GM23338 (cell line): ENCODE measurements at regions not wholly inside any gene's neighbourhood (a gene's known extent, or its start where the extent isn't known, plus 50 kb on each side); places are given as distances from the start of the nearest gene placed in this dataset.

Experiments used
- ATAC-seq: fragments of 200-7000 bp; cut with Tn5 transposase; 3 replicates; pipeline ENCODE4 v1.9.1; 2020
- DNase-seq: peaks from one replicate; pipeline ENCODE4 v3.0.0-alpha.2; 2015; ENCODE audit warnings: low spot score
- H2AFZ ChIP-seq: fragments of 200-600 bp; sonication (generic); 2 replicates; pipeline ENCODE4 v1.8.0; 2016; ENCODE audit warnings: antibody characterized with exemption, mild to moderate bottlenecking, moderate library complexity
- H3F3A ChIP-seq: fragments of 200-600 bp; sonication (generic); replicated peaks from 2 replicates; pipeline ENCODE4 v1.8.0; 2017; ENCODE audit warnings: antibody characterized with exemption, mixed run types, low read depth
- H3K27ac ChIP-seq: fragments of 200-600 bp; sonication (generic); 2 replicates; pipeline ENCODE4 v1.6.1; 2016; ENCODE audit warnings: low read depth
- H3K27me3 ChIP-seq: fragments of 200-600 bp; sonication (generic); 2 replicates; pipeline ENCODE4 v1.8.0; 2016; ENCODE audit warnings: mild to moderate bottlenecking, mixed run types, moderate library complexity; ENCODE audit not compliant: insufficient read depth
- H3K36me3 ChIP-seq: fragments of 200-600 bp; sonication (generic); 2 replicates; pipeline ENCODE4 v1.8.0; 2016; ENCODE audit warnings: mild to moderate bottlenecking; ENCODE audit not compliant: insufficient read depth
- H3K4me1 ChIP-seq: fragments of 200-600 bp; sonication (generic); 2 replicates; pipeline ENCODE4 v1.8.0; 2016; ENCODE audit warnings: mild to moderate bottlenecking, moderate library complexity; ENCODE audit not compliant: insufficient read depth
- H3K4me2 ChIP-seq: fragments of 200-600 bp; sonication (generic); 2 replicates; pipeline ENCODE4 v1.7.1; 2017; ENCODE audit warnings: mixed run types
- H3K4me3 ChIP-seq: fragments of 200-600 bp; sonication (generic); 2 replicates; pipeline ENCODE4 v1.6.1; 2016; ENCODE audit warnings: mixed run types
- H3K79me2 ChIP-seq: fragments of 200-600 bp; sonication (generic); replicated peaks from 2 replicates; pipeline ENCODE4 v1.8.0; 2017; ENCODE audit warnings: mild to moderate bottlenecking; ENCODE audit not compliant: insufficient read depth
- H3K9me2 ChIP-seq: fragments of 200-600 bp; sonication (generic); 2 replicates; pipeline ENCODE4 v1.8.0; 2017; ENCODE audit not compliant: insufficient read depth
- H4K20me1 ChIP-seq: fragments of 200-600 bp; sonication (generic); replicated peaks from 2 replicates; pipeline ENCODE4 v1.8.0; 2017; ENCODE audit warnings: mild to moderate bottlenecking; ENCODE audit not compliant: insufficient read depth
- H3K27ac Mint-ChIP-seq: 2 replicates; pipeline ENCODE4 v1.8.0; 2020; ENCODE audit warnings: inconsistent platforms, mild to moderate bottlenecking, moderate library complexity, mixed read lengths
- H3K27me3 Mint-ChIP-seq: 3 replicates; pipeline ENCODE4 v1.8.0; 2022; ENCODE audit warnings: low read depth, mild to moderate bottlenecking, moderate library complexity, mixed read lengths, inconsistent platforms; ENCODE audit not compliant: insufficient read depth, poor library complexity
- H3K36me3 Mint-ChIP-seq: 3 replicates; pipeline ENCODE4 v1.8.0; 2021; ENCODE audit warnings: low read depth, mild to moderate bottlenecking, inconsistent platforms, moderate library complexity, mixed read lengths
- H3K4me1 Mint-ChIP-seq: 3 replicates; pipeline ENCODE4 v1.8.0; 2020; ENCODE audit warnings: mild to moderate bottlenecking, inconsistent platforms, mixed read lengths
- H3K4me3 Mint-ChIP-seq: 3 replicates; pipeline ENCODE4 v1.8.0; 2021; ENCODE audit warnings: moderate library complexity, mild to moderate bottlenecking, inconsistent platforms, mixed read lengths
- H3K9me3 Mint-ChIP-seq: 3 replicates; pipeline ENCODE4 v1.8.0; 2020; ENCODE audit warnings: moderate library complexity, mild to moderate bottlenecking, inconsistent platforms, mixed read lengths
- CREB1 ChIP-seq: fragments of 250-450 bp; sonication (Bioruptor Pico); IDR thresholded peaks from 2 replicates; pipeline ENCODE4 v1.5.0; 2020; ENCODE audit warnings: low read depth, mild to moderate bottlenecking, moderate library complexity
- EZH2 ChIP-seq: fragments of 200-600 bp; sonication (generic); IDR thresholded peaks from one replicate; pipeline ENCODE4 v1.8.0; 2017; ENCODE audit warnings: antibody characterized with exemption, mild to moderate bottlenecking, low read depth; ENCODE audit not compliant: unreplicated experiment
- EZH2phosphoT487 ChIP-seq: fragments of 200-600 bp; sonication (generic); IDR thresholded peaks from one replicate; pipeline ENCODE4 v1.8.1; 2018; ENCODE audit warnings: antibody characterized with exemption; ENCODE audit not compliant: unreplicated experiment
- JUNB ChIP-seq: IDR thresholded peaks from one replicate; pipeline ENCODE4 v1.6.1; 2016; ENCODE audit warnings: antibody characterized with exemption; ENCODE audit not compliant: unreplicated experiment
- NANOG ChIP-seq: IDR thresholded peaks from 2 replicates; pipeline ENCODE4 v1.6.1; 2016; ENCODE audit warnings: antibody characterized with exemption, borderline replicate concordance
- POLR2AphosphoS5 ChIP-seq: IDR thresholded peaks from 2 replicates; pipeline ENCODE4 v1.6.1; 2016; ENCODE audit warnings: antibody characterized with exemption, low read depth
- STAT1 ChIP-seq: IDR thresholded peaks from one replicate; pipeline ENCODE4 v1.6.1; 2016; ENCODE audit warnings: antibody characterized with exemption; ENCODE audit not compliant: unreplicated experiment
- ZNF114 ChIP-seq: fragments of 250-450 bp; sonication (Bioruptor Pico); IDR thresholded peaks from 2 replicates; pipeline ENCODE4 v1.5.0; 2020; ENCODE audit warnings: mild to moderate bottlenecking, moderate library complexity
- ZNF331 ChIP-seq: fragments of 250-450 bp; sonication (Bioruptor Pico); IDR thresholded peaks from 2 replicates; pipeline ENCODE4 v1.5.0; 2020; ENCODE audit warnings: low read depth, mild to moderate bottlenecking, moderate library complexity
- TF ChIP-seq, protein P1 (sequence below): IDR thresholded peaks from one replicate; pipeline ENCODE4 v1.6.1; 2018; ENCODE audit warnings: antibody characterized with exemption; ENCODE audit not compliant: unreplicated experiment
- TF ChIP-seq, protein P2 (sequence below): IDR thresholded peaks from 2 replicates; pipeline ENCODE4 v1.6.1; 2016; ENCODE audit warnings: antibody characterized with exemption
- TF ChIP-seq, protein P3 (sequence below), 2 experiments: fragments of 200-600 bp in 1 of 2; sonication (generic) in 1 of 2; conservative IDR thresholded peaks; 2 replicates each; pipeline versions ENCODE4 v1.5.1 to v1.6.1; 2016 to 2017; ENCODE audit warnings: antibody characterized with exemption in 2 of 2, low read depth in 2 of 2, mild to moderate bottlenecking in 2 of 2, moderate library complexity in 1 of 2
- TF ChIP-seq, protein P4 (sequence below): fragments of 250-450 bp; sonication (Bioruptor Pico); IDR thresholded peaks from 2 replicates; pipeline ENCODE4 v1.5.0; 2020; ENCODE audit warnings: mild to moderate bottlenecking, moderate library complexity

DNA sequence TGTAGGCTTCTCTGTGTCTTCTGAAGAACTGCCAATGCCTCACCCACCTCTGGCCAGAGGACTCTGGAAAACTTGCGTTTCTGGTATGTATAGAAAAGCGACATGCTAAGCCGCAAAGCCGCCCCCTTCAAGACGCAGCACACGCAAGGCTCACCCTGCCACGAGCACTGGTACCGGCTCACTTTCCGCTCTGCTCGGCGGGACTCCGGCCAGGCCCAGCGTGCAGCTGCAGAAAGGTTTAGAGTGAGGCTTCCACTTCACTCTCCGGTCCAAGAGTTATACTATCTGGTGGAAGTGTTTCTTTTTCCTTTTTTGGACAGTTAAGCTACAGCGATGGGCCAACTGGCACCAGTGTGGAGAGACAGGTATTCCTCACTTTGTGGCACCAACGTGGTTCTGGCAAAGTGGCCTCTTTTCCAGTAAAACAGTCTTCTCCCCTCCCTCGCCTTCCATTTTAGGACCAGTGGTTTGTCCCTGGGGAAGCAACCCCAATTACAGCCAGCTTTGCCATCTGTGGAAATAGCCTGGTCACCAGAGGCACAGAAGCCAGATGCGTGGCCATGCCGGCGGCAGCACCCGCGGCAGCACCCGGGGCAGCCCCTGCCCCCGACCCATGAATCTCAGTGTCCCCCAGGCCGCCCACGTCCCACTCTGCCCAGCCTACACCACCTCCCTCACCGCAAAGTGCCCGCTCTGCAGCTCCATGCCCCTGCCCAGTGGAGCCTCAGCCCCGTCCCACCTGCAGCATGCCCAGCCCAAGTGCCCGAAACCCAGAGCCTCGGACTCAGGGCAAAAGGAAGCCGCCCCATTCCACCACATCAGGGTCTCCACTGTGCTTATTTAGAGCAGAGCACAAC lies 91.6 kb upstream of the CTDP1 start:
- peaks cover 6% of the 10 kb centered on the region; the same call in 1 of the 2 replicates for H3K4me1 ChIP-seq
- Mint-ChIP-seq H3K4me1 (peaks cover 17% of the 10 kb centered on the region), H3K36me3 (no peaks in the 10 kb centered on the region), H3K4me3 (no peak overlapping the region), H3K27ac (no peak overlapping the region), H3K9me3 (peaks cover 2% of the 10 kb centered on the region; the same call in 2 of the 3 replicates), H3K27me3 (peaks cover 11% of the 10 kb centered on the region)
- no peaks in the 10 kb centered on the region for H3K27me3 ChIP-seq
- H3K79me2 ChIP-seq: no peaks in the 10 kb centered on the region
- no peak overlapping the region for H3K27ac ChIP-seq
- DNase-seq: no peak
- no peak for TF ChIP-seq STAT1
- TF ChIP-seq, protein P1, sequence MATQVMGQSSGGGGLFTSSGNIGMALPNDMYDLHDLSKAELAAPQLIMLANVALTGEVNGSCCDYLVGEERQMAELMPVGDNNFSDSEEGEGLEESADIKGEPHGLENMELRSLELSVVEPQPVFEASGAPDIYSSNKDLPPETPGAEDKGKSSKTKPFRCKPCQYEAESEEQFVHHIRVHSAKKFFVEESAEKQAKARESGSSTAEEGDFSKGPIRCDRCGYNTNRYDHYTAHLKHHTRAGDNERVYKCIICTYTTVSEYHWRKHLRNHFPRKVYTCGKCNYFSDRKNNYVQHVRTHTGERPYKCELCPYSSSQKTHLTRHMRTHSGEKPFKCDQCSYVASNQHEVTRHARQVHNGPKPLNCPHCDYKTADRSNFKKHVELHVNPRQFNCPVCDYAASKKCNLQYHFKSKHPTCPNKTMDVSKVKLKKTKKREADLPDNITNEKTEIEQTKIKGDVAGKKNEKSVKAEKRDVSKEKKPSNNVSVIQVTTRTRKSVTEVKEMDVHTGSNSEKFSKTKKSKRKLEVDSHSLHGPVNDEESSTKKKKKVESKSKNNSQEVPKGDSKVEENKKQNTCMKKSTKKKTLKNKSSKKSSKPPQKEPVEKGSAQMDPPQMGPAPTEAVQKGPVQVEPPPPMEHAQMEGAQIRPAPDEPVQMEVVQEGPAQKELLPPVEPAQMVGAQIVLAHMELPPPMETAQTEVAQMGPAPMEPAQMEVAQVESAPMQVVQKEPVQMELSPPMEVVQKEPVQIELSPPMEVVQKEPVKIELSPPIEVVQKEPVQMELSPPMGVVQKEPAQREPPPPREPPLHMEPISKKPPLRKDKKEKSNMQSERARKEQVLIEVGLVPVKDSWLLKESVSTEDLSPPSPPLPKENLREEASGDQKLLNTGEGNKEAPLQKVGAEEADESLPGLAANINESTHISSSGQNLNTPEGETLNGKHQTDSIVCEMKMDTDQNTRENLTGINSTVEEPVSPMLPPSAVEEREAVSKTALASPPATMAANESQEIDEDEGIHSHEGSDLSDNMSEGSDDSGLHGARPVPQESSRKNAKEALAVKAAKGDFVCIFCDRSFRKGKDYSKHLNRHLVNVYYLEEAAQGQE: no peak
- TF ChIP-seq, protein P2, sequence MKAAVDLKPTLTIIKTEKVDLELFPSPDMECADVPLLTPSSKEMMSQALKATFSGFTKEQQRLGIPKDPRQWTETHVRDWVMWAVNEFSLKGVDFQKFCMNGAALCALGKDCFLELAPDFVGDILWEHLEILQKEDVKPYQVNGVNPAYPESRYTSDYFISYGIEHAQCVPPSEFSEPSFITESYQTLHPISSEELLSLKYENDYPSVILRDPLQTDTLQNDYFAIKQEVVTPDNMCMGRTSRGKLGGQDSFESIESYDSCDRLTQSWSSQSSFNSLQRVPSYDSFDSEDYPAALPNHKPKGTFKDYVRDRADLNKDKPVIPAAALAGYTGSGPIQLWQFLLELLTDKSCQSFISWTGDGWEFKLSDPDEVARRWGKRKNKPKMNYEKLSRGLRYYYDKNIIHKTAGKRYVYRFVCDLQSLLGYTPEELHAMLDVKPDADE: no peak
- no peak for TF ChIP-seq EZH2
- TF ChIP-seq, protein P3, sequence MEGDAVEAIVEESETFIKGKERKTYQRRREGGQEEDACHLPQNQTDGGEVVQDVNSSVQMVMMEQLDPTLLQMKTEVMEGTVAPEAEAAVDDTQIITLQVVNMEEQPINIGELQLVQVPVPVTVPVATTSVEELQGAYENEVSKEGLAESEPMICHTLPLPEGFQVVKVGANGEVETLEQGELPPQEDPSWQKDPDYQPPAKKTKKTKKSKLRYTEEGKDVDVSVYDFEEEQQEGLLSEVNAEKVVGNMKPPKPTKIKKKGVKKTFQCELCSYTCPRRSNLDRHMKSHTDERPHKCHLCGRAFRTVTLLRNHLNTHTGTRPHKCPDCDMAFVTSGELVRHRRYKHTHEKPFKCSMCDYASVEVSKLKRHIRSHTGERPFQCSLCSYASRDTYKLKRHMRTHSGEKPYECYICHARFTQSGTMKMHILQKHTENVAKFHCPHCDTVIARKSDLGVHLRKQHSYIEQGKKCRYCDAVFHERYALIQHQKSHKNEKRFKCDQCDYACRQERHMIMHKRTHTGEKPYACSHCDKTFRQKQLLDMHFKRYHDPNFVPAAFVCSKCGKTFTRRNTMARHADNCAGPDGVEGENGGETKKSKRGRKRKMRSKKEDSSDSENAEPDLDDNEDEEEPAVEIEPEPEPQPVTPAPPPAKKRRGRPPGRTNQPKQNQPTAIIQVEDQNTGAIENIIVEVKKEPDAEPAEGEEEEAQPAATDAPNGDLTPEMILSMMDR (conservative IDR thresholded peaks at IDR 0.05; ENCODE audit: low read depth in 2 of 2): no peak
- TF ChIP-seq ZNF331 (CRISPR knock-in tag): no peak
- no peak for TF ChIP-seq JUNB
- no peak for TF ChIP-seq NANOG
- no peak for TF ChIP-seq POLR2AphosphoS5
- TF ChIP-seq, protein P4, sequence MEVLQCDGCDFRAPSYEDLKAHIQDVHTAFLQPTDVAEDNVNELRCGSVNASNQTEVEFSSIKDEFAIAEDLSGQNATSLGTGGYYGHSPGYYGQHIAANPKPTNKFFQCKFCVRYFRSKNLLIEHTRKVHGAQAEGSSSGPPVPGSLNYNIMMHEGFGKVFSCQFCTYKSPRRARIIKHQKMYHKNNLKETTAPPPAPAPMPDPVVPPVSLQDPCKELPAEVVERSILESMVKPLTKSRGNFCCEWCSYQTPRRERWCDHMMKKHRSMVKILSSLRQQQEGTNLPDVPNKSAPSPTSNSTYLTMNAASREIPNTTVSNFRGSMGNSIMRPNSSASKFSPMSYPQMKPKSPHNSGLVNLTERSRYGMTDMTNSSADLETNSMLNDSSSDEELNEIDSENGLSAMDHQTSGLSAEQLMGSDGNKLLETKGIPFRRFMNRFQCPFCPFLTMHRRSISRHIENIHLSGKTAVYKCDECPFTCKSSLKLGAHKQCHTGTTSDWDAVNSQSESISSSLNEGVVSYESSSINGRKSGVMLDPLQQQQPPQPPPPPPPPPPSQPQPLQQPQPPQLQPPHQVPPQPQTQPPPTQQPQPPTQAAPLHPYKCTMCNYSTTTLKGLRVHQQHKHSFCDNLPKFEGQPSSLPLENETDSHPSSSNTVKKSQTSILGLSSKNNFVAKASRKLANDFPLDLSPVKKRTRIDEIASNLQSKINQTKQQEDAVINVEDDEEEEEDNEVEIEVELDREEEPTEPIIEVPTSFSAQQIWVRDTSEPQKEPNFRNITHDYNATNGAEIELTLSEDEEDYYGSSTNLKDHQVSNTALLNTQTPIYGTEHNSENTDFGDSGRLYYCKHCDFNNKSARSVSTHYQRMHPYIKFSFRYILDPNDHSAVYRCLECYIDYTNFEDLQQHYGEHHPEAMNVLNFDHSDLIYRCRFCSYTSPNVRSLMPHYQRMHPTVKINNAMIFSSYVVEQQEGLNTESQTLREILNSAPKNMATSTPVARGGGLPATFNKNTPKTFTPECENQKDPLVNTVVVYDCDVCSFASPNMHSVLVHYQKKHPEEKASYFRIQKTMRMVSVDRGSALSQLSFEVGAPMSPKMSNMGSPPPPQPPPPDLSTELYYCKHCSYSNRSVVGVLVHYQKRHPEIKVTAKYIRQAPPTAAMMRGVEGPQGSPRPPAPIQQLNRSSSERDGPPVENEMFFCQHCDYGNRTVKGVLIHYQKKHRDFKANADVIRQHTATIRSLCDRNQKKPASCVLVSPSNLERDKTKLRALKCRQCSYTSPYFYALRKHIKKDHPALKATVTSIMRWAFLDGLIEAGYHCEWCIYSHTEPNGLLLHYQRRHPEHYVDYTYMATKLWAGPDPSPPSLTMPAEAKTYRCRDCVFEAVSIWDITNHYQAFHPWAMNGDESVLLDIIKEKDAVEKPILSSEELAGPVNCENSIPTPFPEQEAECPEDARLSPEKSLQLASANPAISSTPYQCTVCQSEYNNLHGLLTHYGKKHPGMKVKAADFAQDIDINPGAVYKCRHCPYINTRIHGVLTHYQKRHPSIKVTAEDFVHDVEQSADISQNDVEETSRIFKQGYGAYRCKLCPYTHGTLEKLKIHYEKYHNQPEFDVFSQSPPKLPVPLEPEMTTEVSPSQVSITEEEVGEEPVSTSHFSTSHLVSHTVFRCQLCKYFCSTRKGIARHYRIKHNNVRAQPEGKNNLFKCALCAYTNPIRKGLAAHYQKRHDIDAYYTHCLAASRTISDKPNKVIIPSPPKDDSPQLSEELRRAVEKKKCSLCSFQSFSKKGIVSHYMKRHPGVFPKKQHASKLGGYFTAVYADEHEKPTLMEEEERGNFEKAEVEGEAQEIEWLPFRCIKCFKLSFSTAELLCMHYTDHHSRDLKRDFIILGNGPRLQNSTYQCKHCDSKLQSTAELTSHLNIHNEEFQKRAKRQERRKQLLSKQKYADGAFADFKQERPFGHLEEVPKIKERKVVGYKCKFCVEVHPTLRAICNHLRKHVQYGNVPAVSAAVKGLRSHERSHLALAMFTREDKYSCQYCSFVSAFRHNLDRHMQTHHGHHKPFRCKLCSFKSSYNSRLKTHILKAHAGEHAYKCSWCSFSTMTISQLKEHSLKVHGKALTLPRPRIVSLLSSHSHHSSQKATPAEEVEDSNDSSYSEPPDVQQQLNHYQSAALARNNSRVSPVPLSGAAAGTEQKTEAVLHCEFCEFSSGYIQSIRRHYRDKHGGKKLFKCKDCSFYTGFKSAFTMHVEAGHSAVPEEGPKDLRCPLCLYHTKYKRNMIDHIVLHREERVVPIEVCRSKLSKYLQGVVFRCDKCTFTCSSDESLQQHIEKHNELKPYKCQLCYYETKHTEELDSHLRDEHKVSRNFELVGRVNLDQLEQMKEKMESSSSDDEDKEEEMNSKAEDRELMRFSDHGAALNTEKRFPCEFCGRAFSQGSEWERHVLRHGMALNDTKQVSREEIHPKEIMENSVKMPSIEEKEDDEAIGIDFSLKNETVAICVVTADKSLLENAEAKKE: no peak
- no peak for TF ChIP-seq EZH2phosphoT487
- no peak for TF ChIP-seq CREB1 (CRISPR knock-in tag)
- no peak for TF ChIP-seq ZNF114
- ATAC-seq: no peak
- no peak overlapping the region for H3K4me2 ChIP-seq
- H3F3A ChIP-seq: no peaks in the 10 kb centered on the region
- no peaks in the 10 kb centered on the region for H4K20me1 ChIP-seq
- no peaks in the 10 kb centered on the region for H3K9me2 ChIP-seq
- no peaks in the 10 kb centered on the region for H3K36me3 ChIP-seq
- no peak overlapping the region for H3K4me3 ChIP-seq
- peak overlapping the region; percentile 96 for H2AFZ ChIP-seq
